Coronary artery (tissue), 2 donors: ENCODE measurements at regions not wholly inside any gene's neighbourhood (a gene's known extent, or its start where the extent isn't known, plus 50 kb on each side); places are given as distances from the start of the nearest gene placed in this dataset.
"Not testable (repeated sequence)": the region's sequence is repeated elsewhere in the genome, so short reads cannot be mapped to it uniquely, and the experiment has no call there.

Experiments used
- DNase-seq: peaks from one replicate; pipeline ENCODE4 v3.0.0-alpha.2; 2017; ENCODE audit warnings: low spot score
- H3K27ac ChIP-seq, 2 donors: fragments of 200-600 bp; sonication (generic); one replicate each; pipeline ENCODE4 v1.5.1; 2016 to 2019
- H3K4me3 ChIP-seq: fragments of 200-600 bp; sonication (generic); 2 replicates; pipeline ENCODE4 v1.5.1; 2016; ENCODE audit warnings: mild to moderate bottlenecking, moderate library complexity
- TF ChIP-seq, protein P1 (sequence below): fragments of 200-600 bp; sonication (generic); IDR thresholded peaks from one replicate; pipeline ENCODE4 v1.5.1; 2019; ENCODE audit warnings: antibody characterized with exemption

DNA sequence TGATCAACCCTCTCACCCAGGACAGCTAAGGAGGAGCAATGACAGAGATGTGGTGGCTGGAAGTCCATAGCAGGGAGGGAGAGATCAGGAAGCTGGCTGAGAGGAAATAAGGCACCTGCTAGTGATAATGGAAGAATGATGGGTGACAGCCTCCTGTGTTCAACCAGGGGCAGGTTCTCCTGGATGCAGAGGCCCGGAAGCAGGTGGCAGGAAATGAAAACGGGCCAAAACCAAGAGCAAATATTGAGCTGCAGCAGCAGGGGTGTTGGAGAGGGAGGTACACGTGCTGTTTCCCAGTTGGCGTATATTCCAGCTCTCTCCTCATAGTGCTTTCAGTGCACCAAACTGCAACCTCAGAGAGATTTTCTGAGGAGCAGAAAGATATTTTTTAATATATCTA is 213.4 kb upstream of the TBL1XR1 start:
- Histone ChIP-seq H3K27ac (no peak overlapping the region), H3K4me3 (no peak overlapping the region)
- TF ChIP-seq, protein P1, sequence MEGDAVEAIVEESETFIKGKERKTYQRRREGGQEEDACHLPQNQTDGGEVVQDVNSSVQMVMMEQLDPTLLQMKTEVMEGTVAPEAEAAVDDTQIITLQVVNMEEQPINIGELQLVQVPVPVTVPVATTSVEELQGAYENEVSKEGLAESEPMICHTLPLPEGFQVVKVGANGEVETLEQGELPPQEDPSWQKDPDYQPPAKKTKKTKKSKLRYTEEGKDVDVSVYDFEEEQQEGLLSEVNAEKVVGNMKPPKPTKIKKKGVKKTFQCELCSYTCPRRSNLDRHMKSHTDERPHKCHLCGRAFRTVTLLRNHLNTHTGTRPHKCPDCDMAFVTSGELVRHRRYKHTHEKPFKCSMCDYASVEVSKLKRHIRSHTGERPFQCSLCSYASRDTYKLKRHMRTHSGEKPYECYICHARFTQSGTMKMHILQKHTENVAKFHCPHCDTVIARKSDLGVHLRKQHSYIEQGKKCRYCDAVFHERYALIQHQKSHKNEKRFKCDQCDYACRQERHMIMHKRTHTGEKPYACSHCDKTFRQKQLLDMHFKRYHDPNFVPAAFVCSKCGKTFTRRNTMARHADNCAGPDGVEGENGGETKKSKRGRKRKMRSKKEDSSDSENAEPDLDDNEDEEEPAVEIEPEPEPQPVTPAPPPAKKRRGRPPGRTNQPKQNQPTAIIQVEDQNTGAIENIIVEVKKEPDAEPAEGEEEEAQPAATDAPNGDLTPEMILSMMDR = no peak
- no peak for DNase-seq

DNA sequence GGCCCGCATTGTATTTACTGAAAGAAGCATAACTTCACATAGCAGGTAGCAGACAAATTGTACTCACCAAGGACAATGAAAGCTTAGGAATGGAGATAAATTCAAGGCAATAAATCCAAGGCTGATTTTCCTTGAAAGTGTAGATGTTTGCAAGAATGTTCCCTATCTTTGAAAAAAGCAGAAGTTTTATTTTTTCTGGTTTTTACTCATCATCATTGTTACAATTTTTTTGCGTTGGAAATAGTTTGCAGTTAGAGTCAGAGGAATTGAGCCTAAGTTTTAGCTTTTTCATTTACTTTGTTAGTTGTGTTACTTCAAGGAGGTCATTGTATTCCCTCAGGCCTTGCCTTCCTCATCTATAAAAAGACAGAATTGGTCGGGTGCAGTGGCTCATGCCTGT is 213.9 kb upstream of the TBL1XR1 start:
- Histone ChIP-seq H3K27ac (no peak overlapping the region), H3K4me3 (no peak overlapping the region)
- TF ChIP-seq, protein P1 = no peak
- no peak for DNase-seq

DNA sequence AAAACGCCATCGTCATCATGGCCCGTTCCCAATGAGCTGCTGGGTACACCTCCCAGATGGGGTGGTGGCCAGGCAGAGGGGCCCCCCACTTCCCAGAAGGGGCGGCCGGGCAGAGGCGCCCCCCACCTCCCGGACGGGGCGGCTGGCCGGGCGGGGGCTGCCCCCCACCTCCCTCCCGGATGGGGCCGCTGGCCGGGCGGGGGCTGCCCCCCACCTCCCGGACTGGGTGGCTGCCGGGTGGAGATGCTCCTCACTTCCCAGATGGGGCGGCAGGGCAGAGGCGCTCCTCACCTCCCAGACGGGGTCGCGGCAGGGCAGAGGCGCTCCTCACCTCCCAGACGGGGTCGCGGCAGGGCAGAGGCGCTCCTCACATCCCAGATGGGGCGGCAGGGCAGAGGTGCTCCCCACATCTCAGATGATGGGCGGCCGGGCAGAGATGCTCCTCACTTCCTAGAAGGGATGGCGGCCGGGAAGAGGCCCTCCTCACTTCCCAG is 215.4 kb upstream of the TBL1XR1 start:
- H3K27ac ChIP-seq, H3K4me3 ChIP-seq, DNase-seq: not testable (repeated sequence)

DNA sequence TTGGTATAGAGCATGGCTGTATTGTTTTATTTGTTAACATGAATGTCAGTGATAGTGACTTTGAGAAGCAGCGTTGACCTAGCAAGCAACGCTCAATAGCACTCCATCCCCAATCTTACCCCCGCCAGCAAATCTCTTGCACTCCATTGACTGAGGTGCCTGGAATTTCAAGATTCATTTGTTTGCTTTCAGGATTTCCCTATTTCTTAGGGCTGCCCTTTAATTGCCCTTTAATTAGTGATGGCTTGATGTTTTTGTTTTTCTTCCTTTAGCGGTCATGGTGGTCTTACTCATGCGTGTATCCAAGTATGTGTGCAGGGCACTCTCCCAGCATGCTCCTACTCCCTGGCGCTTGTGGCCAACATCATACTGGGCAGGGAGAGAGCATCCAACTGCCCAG is 216.8 kb upstream of the TBL1XR1 start:
- TF ChIP-seq, protein P1 = no peak
- Histone ChIP-seq H3K4me3 (no peak overlapping the region), H3K27ac (no peak overlapping the region)
- no peak for DNase-seq

DNA sequence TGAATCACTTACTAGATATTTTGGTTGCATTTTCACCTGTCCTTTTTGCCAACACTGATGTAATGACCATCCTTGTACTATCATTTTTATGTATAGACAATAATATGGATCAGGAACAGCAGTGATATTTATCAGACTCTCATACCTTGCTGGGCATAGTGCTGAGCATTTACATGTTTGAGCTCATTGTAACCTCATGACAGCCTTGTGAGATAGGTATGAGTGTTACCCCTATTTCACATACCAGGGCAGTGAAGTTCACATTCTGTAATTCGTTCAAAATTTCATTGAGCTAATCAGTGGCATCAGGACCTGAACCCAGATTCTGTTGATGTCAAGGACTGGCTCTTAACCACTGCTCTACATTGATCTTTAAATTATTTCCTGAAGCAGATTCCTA is 221.5 kb upstream of the TBL1XR1 start:
- no peak for DNase-seq
- no peak overlapping the region for H3K4me3 ChIP-seq
- TF ChIP-seq, protein P1 = no peak
- H3K27ac ChIP-seq = no peak overlapping the region

DNA sequence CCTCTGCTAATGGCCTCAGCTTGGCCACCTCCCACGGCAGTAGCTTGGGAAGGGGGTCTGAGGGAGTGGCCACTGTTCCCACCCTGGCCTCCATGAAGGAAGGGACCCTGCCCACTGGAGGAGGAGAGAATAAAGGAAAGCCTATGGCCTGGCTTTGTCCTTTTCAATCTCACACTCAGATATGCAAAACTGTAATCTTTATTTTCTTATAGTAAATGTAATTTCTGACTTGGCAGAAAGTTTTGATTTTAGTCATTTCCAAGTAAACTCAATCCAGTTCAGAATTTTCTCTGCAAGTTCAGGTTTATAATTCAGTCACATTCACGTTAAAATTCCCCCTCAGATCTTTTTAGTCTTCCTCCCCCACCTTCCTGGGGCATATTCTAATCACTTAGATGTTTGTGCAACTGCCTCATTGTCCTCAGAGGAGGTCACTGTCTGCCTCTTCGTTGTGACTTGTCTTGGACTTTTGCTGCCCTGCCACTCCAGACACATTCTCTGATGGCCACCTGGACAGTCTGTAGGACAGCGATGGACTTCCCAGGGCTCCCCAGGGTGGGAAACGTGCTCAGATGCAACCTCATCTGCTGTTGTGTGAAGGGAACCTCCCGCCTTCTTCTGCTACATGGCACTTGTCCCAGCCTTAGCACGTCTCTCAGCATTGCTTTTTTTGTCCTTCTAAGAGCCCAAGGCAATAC is 222.8 kb upstream of the TBL1XR1 start:
- H3K27ac ChIP-seq = no peak overlapping the region
- no peak for DNase-seq
- TF ChIP-seq, protein P1 = no peak
- no peak overlapping the region for H3K4me3 ChIP-seq

DNA sequence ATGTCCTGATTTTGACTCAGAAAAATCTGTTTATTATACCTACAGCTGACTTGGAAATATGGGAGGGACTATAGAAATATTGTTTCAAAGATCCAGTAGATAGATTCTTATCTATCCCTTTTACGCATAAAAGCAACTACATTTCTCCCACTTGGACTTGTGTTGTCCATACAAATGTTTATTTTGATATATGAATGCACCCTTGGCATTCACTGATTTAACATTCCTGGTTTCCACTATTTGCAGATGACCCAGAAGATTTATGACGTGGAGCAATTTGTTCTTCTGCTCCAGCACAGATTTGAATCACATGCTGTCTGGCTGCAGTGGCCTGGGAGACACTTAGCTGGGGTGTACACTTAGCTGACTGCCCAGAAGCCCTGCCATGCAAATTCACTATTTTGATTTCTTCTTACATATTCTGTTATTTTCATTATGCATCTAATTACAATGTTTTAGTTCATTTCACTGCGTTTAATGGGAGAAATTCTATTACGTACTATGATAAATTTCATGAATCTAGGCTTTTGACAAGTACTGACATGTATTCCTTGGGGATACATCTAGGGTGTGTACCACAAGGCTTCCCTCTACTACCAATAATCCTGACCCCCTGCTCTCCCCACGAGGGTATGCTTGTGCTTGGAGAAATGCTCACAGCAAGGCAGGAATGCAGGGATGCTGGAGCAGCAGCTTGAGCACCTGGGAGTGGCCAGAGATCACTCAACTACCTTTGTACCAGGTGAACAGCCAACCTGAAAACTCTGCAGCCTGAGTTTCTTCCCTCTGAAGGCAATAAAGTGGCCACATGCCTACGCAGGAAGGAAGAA is 223.6 kb upstream of the TBL1XR1 start:
- DNase-seq = no peak
- TF ChIP-seq, protein P1 = no peak
- Histone ChIP-seq H3K4me3 (no peak overlapping the region), H3K27ac (no peak overlapping the region)
